GM12864 (cell line): ENCODE measurements at regions not wholly inside any gene's neighbourhood (a gene's known extent, or its start where the extent isn't known, plus 50 kb on each side); places are given as distances from the start of the nearest gene placed in this dataset.

Experiments used
- DNase-seq: peaks from one replicate; pipeline ENCODE4 v3.0.0-alpha.2; 2011; ENCODE audit warnings: low read depth
- H3K4me3 ChIP-seq: 2 replicates; pipeline ENCODE4 v1.5.1; 2011; ENCODE audit warnings: mild to moderate bottlenecking, low read depth, low read length, control low read depth
- CTCF ChIP-seq: IDR thresholded peaks from 2 replicates; pipeline ENCODE4 v1.5.1; 2011; ENCODE audit warnings: low read depth, mild to moderate bottlenecking, moderate library complexity, low read length, control low read depth, inconsistent platforms; ENCODE audit errors: missing control alignments

DNA sequence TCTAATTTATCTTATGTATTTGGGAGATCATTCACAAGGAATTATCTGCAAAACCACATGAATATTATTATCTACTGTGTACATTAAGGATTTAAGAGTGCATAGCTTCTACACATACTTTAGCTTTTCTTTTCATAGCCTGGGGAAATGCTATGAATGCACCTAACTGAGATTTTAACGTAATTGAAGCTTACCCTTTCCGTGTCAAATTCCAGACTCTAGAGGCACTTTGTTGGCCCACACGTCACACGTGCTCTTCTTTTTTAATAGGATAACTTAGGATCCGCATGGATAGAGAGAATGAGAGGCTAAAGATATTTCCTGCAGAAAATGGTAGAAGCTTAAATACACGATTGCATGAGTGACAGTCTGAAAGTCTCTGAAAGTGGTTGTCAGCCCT lies 481.1 kb downstream of the PCNX1 start:
- no peak overlapping the region for H3K4me3 ChIP-seq
- DNase-seq: no peak
- no peak for TF ChIP-seq CTCF

GRCh38 chr14:71388862-71389261 lies 481.6 kb downstream of the PCNX1 start:
- no peak for DNase-seq
- no peak for TF ChIP-seq CTCF
- no peak overlapping the region for H3K4me3 ChIP-seq

- no peak for DNase-seq
- no peak for TF ChIP-seq CTCF
- no peak overlapping the region for H3K4me3 ChIP-seq
Observed at GRCh38 chr14:71394386-71394785, 487.1 kb downstream of the PCNX1 start.

- no peak overlapping the region for H3K4me3 ChIP-seq
- no peak for TF ChIP-seq CTCF
- DNase-seq: no peak
Observed at GRCh38 chr14:71395151-71395604, 487.9 kb downstream of the PCNX1 start.

- no peak for DNase-seq
- no peak for TF ChIP-seq CTCF
Observed at GRCh38 chr14:71395636-71396035, 488.4 kb downstream of the PCNX1 start.

GRCh38 chr14:71396050-71396677 lies 488.9 kb downstream of the PCNX1 start:
- no peak for TF ChIP-seq CTCF
- H3K4me3 ChIP-seq: no peak overlapping the region
- no peak for DNase-seq

More at GRCh38 chr14:71395636-71396035, 488.4 kb downstream of the PCNX1 start:
- no peak overlapping the region for H3K4me3 ChIP-seq

DNA sequence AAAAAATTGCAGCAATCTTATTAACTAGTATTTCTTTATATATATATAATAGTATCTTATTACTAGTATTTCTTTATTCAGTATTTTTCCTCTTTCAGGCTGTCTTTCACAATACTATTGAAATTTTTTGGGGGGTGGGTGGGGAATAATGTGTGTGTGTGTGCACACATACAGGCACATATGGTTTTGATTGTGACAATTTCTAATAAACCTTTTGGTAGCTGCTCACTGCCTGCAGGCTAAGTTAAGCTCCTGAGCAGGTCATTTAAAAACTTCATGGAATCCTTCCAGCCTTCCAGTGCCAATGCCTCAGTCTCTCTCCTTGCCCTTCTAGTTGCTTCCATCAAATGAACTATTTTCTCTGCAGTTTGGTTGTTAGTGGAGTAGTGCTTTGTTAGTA lies 490.1 kb downstream of the PCNX1 start:
- DNase-seq: no peak
- no peak overlapping the region for H3K4me3 ChIP-seq
- TF ChIP-seq CTCF: no peak
